T-cell (primary cell): ENCODE measurements at regions not wholly inside any gene's neighbourhood (a gene's known extent, or its start where the extent isn't known, plus 50 kb on each side); places are given as distances from the start of the nearest gene placed in this dataset.
"Not testable (repeated sequence)": the region's sequence is repeated elsewhere in the genome, so short reads cannot be mapped to it uniquely, and the experiment has no call there.

ENCODE experiments used
- ATAC-seq, 4 experiments: fragments of 200-7000 bp in 3 of 4; fragments of 150-1000 bp in 1 of 4; cut with Tn5 transposase; replicated peaks in 1 of 4; 1 replicate in 3 of 4; 2 replicates in 1 of 4; pipeline ENCODE4 v1.10.0; 2021; ENCODE audit warnings: moderate library complexity in 3 of 4, mild to moderate bottlenecking in 2 of 4, moderate number of reproducible peaks in 1 of 4
- CTCF ChIA-PET, 2 donors: fragments of 300-600 bp; sonication (Branson Sonifier 250); formaldehyde crosslinking; loops; one replicate each; lab custom pipeline; 2022; ENCODE audit warnings: antibody characterized with exemption in 2 of 2; lab: Charles Lee
- POLR2A ChIA-PET, 2 donors: fragments of 300-600 bp; sonication (Branson Sonifier 250); formaldehyde crosslinking; loops; one replicate each; lab custom pipeline; 2022; ENCODE audit warnings: antibody characterized with exemption in 2 of 2; lab: Charles Lee
- DNase-seq, 35 experiments: peaks; one replicate each; pipeline versions ENCODE4 v3.0.0 to v3.0.0-alpha.2; 2013 to 2023
- H3K27ac ChIP-seq: one replicate; pipeline ENCODE4 v1.5.1; 2013; ENCODE audit warnings: low read length
- H3K27me3 ChIP-seq, 2 experiments: replicated peaks in 1 of 2; 1 replicate in 1 of 2; 2 replicates in 1 of 2; pipeline versions ENCODE4 v1.6.1 to v1.7.0; 2013; ENCODE audit warnings: low read length in 1 of 2, mixed read lengths in 1 of 2; ENCODE audit not compliant: control insufficient read depth in 2 of 2, insufficient read depth in 2 of 2; ENCODE audit errors: extremely low read depth in 1 of 2
- H3K36me3 ChIP-seq, 2 donors: 1 replicate in 1 of 2; 2 replicates in 1 of 2; pipeline versions ENCODE4 v1.6.1 to v1.7.0; 2013; ENCODE audit warnings: low read length in 1 of 2; ENCODE audit not compliant: control insufficient read depth in 2 of 2, insufficient read depth in 1 of 2; ENCODE audit errors: extremely low read depth in 1 of 2
- H3K4me1 ChIP-seq, 2 experiments: 1 replicate in 1 of 2; 2 replicates in 1 of 2; pipeline versions ENCODE4 v1.6.1 to v1.7.0; 2013; ENCODE audit warnings: low read length in 2 of 2, mixed read lengths in 1 of 2; ENCODE audit not compliant: insufficient read depth in 2 of 2, control insufficient read depth in 1 of 2; ENCODE audit errors: extremely low read depth in 1 of 2
- H3K4me3 ChIP-seq, 2 donors: 1 replicate in 1 of 2; 2 replicates in 1 of 2; pipeline versions ENCODE4 v1.5.1 to v1.7.0; 2013; ENCODE audit warnings: mild to moderate bottlenecking in 2 of 2, low read length in 1 of 2, moderate library complexity in 1 of 2; ENCODE audit not compliant: control insufficient read depth in 1 of 2; ENCODE audit errors: extremely low read depth in 1 of 2
- H3K9me3 ChIP-seq: 2 replicates; pipeline ENCODE4 v1.7.0; 2013
- H3K27ac Mint-ChIP-seq, 2 donors: one replicate each; pipeline ENCODE4 v1.8.0; 2020 to 2021; ENCODE audit warnings: mild to moderate bottlenecking in 2 of 2, mixed read lengths in 2 of 2
- H3K27me3 Mint-ChIP-seq, 2 donors: one replicate each; pipeline ENCODE4 v1.8.0; 2021 to 2022; ENCODE audit warnings: mixed read lengths in 2 of 2
- H3K36me3 Mint-ChIP-seq: one replicate; pipeline ENCODE4 v1.8.0; 2021; ENCODE audit warnings: mixed read lengths
- H3K4me1 Mint-ChIP-seq, 3 donors: one replicate each; pipeline ENCODE4 v1.8.0; 2020 to 2022; ENCODE audit warnings: mixed read lengths in 3 of 3, mild to moderate bottlenecking in 1 of 3
- H3K4me3 Mint-ChIP-seq, 3 donors: one replicate each; pipeline ENCODE4 v1.8.0; 2020 to 2022; ENCODE audit warnings: mild to moderate bottlenecking in 3 of 3, mixed read lengths in 3 of 3, moderate library complexity in 3 of 3
- H3K9me3 Mint-ChIP-seq, 3 donors: one replicate each; pipeline ENCODE4 v1.8.0; 2020 to 2022; ENCODE audit warnings: mixed read lengths in 3 of 3
- WGBS: methylation state at CpG from one replicate; pipeline ENCODE4 v1.1.5; 2013; ENCODE audit warnings: missing lambda C conversion rate; ENCODE audit not compliant: insufficient coverage; 5-methylcytosine and 5-hydroxymethylcytosine counted together

DNA sequence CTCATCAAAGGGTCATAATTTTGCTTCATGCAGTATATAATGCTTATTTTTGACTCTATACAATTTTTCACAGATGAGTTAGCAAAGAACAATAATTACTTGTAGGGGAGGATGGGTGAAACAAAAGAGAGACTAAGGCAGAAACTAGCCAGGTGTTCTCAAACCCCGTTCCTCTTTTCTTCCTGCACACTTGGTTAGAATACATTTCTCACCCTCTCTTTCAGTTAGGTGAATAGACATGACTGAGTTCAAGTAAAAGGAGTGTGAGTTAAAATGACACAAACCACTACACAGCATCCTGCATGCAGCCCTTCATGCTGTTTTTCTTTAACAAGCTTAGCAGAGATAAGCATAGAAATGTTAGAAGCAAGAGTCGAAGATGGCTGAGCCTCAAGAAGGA is 922.2 kb downstream of the TBL1XR1 start:
- no peak for ATAC-seq
- WGBS: 20% methylated on average over 1 of the region's 2 CpGs

DNA sequence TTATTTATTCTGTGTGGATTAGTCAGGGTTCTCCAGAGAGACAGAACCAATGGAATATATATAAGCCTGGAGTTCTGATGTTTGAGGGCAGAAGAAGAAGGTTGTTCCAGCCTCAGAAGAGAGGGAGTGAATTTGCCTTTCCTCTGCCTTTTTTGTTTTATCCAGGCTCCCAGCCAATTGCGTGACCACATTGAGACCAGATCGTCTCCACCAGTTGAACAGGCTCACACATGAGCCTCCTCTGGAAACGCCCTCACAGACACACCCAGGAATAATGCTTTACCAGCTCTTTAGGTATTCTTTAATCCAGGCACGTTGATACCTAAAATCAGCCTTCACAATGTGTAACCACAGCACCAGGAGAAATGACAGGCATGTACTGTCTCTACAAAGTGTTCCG is 923.1 kb downstream of the TBL1XR1 start:
- H3K4me3 ChIP-seq: no peak overlapping the region
- Mint-ChIP-seq H3K4me3 (no peak overlapping the region), H3K9me3 (peaks cover 0 to 4% (median 3%) of the 10 kb centered on the region in 3 donors), H3K4me1 (no peaks in the 10 kb centered on the region), H3K36me3 (no peaks in the 10 kb centered on the region), H3K27me3 (no peaks in the 10 kb centered on the region), H3K27ac (no peak overlapping the region)
- H3K4me1 ChIP-seq: no peaks in the 10 kb centered on the region
- DNase-seq: no peak
- H3K36me3 ChIP-seq: no peaks in the 10 kb centered on the region
- 81% methylated on average over 5 of the region's 5 CpGs for WGBS
- H3K9me3 ChIP-seq: peaks cover 4% of the 10 kb centered on the region
- POLR2A ChIA-PET: no interaction called here
- no peak overlapping the region for H3K27ac ChIP-seq
- no peak for ATAC-seq
- CTCF ChIA-PET: no interaction called here
- H3K27me3 ChIP-seq: no peaks in the 10 kb centered on the region

More for the DNA sequence above, 922.2 kb downstream of the TBL1XR1 start:
- no peak overlapping the region for H3K4me3 ChIP-seq
- H3K27me3 ChIP-seq: no peaks in the 10 kb centered on the region
- H3K4me3 Mint-ChIP-seq: no peak overlapping the region
- H3K9me3 ChIP-seq: peaks cover 4% of the 10 kb centered on the region
- no peak for DNase-seq
- no peak overlapping the region for H3K27ac Mint-ChIP-seq
- H3K36me3 Mint-ChIP-seq: no peaks in the 10 kb centered on the region
- H3K36me3 ChIP-seq: no peaks in the 10 kb centered on the region
- CTCF ChIA-PET: no interaction called here
- no peaks in the 10 kb centered on the region for H3K27me3 Mint-ChIP-seq
- peaks cover 0 to 4% (median 3%) of the 10 kb centered on the region in 3 donors for H3K9me3 Mint-ChIP-seq
- H3K4me1 Mint-ChIP-seq: no peaks in the 10 kb centered on the region
- H3K27ac ChIP-seq: no peak overlapping the region
- POLR2A ChIA-PET: no interaction called here
- no peaks in the 10 kb centered on the region for H3K4me1 ChIP-seq

DNA sequence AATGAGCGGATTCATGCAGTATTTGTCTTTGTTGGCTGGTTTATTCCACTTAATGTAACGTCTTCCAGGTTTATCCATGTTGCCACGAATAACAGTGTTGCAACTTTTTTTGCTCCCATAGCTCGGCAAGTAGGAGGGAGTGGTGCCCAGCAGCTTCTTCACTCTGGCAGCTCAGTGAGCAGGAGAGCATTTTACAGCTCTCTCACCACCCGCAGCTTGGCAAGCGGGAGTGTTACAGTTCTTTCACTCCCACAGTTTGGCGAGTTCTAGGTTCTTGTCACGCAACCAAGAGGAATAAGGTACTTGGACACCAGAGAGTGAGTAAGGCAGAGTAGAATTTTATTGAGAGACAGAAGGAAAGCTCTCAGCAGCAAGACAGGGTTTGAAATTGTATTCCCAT is 935.2 kb downstream of the TBL1XR1 start:
- ATAC-seq: no peak

DNA sequence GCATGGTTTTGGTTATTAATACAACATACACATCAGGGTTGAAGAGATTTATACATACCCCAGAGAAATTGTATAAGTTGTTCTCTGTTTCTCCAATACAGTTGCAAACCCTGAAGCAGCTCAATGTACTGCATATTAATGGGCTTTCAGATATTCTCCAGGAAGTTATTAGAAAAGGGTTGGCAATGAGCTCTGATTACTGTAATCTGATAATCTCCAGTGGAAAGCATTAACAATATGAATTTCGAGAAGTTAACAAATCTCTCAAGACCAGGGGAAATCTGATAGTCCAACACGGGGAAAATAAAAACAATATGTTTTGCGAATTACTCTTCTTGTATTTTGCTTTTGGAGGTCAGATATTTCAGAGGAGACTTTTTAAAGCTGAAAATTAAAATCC is 950.1 kb downstream of the TBL1XR1 start:
- H3K4me3 Mint-ChIP-seq: no peak overlapping the region
- H3K27me3 ChIP-seq: no peaks in the 10 kb centered on the region
- H3K9me3 Mint-ChIP-seq: peaks cover 3 to 4% (median 4%) of the 10 kb centered on the region in 3 donors
- CTCF ChIA-PET: no interaction called here
- no peaks in the 10 kb centered on the region for H3K27me3 Mint-ChIP-seq
- H3K4me1 ChIP-seq: no peaks in the 10 kb centered on the region
- WGBS: no CpG with 5 or more reads among the region's 3 CpGs
- ATAC-seq (no peak), DNase-seq (no peak)
- no peaks in the 10 kb centered on the region for H3K36me3 Mint-ChIP-seq
- POLR2A ChIA-PET: no interaction called here
- peaks cover 3% of the 10 kb centered on the region for H3K9me3 ChIP-seq
- no peaks in the 10 kb centered on the region for H3K36me3 ChIP-seq
- no peak overlapping the region for H3K27ac ChIP-seq
- no peaks in the 10 kb centered on the region for H3K4me1 Mint-ChIP-seq
- no peak overlapping the region for H3K27ac Mint-ChIP-seq
- H3K4me3 ChIP-seq: no peak overlapping the region

More for the DNA sequence above, 935.2 kb downstream of the TBL1XR1 start:
- ChIA-PET CTCF (no interaction called here), POLR2A (no interaction called here)
- 100% methylated on average over 1 of the region's 8 CpGs for WGBS
- no peak overlapping the region for H3K27ac ChIP-seq
- no peak for DNase-seq
- no peaks in the 10 kb centered on the region for H3K36me3 ChIP-seq
- Mint-ChIP-seq H3K36me3 (no peaks in the 10 kb centered on the region), H3K4me3 (no peak overlapping the region), H3K9me3 (peaks cover 12 to 30% (median 17%) of the 10 kb centered on the region in 3 donors), H3K27ac (no peak overlapping the region), H3K4me1 (no peaks in the 10 kb centered on the region), H3K27me3 (no peaks in the 10 kb centered on the region)
- no peak overlapping the region for H3K4me3 ChIP-seq
- no peaks in the 10 kb centered on the region for H3K4me1 ChIP-seq
- peaks cover 2% of the 10 kb centered on the region for H3K9me3 ChIP-seq
- H3K27me3 ChIP-seq: no peaks in the 10 kb centered on the region

DNA sequence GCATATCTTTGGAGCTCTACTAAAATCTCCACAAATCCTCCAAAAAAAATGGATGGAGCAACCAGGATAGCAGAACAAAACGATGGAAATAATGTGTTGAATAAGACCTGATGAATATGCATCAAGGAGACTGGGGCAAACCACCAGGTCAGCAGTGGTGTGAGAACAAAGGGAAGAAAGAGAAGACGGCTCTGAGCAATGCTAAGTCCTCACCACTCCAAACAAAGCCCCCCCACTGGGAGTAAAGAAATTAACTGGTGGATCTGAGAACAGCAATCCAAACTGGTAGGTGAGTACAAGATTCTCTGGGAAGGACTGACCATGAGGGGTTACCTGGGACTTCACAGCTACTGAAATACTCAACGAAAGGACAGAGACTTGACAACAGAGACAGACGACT is 977.3 kb downstream of the TBL1XR1 start:
- no peaks in the 10 kb centered on the region for H3K27me3 Mint-ChIP-seq
- Histone ChIP-seq H3K4me3 (no peak overlapping the region), H3K9me3 (no peaks in the 10 kb centered on the region), H3K4me1 (no peaks in the 10 kb centered on the region), H3K27me3 (no peaks in the 10 kb centered on the region), H3K36me3 (no peaks in the 10 kb centered on the region), H3K27ac (no peak overlapping the region)
- H3K4me3 Mint-ChIP-seq: no peak overlapping the region
- DNase-seq: no peak
- H3K4me1 Mint-ChIP-seq: no peaks in the 10 kb centered on the region
- ChIA-PET CTCF (no interaction called here), POLR2A (no interaction called here)
- H3K36me3 Mint-ChIP-seq: no peaks in the 10 kb centered on the region
- 71% methylated on average over 1 of the region's 4 CpGs for WGBS
- peaks cover 0 to 14% (median 9%) of the 10 kb centered on the region in 3 donors for H3K9me3 Mint-ChIP-seq
- no peak overlapping the region for H3K27ac Mint-ChIP-seq
- no peak for ATAC-seq

DNA sequence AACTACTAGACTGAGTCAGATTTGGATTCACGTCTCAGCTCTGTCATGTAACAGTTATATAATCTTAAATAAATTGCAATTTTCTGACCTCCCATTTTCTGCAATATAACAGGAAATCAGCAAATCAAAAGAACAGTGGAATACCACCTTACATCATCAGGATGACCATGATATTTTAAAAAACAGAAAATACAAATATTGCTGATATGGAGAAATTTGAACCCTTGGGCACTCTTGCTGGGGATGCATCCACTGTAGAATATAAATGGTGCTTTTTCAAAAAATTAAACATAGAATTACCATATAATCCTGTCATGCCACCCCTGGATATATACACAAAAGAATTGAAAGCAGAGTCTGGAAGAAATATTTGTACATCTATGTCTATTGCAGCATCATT is 982.5 kb downstream of the TBL1XR1 start:
- H3K27me3 Mint-ChIP-seq: no peaks in the 10 kb centered on the region
- Histone ChIP-seq H3K4me3 (no peak overlapping the region), H3K27me3 (no peaks in the 10 kb centered on the region), H3K27ac (no peak overlapping the region), H3K9me3 (no peaks in the 10 kb centered on the region), H3K36me3 (no peaks in the 10 kb centered on the region), H3K4me1 (no peaks in the 10 kb centered on the region)
- H3K27ac Mint-ChIP-seq: no peak overlapping the region
- ChIA-PET POLR2A (no interaction called here), CTCF (no interaction called here)
- DNase-seq (no peak), ATAC-seq (no peak)
- no peaks in the 10 kb centered on the region for H3K36me3 Mint-ChIP-seq
- no peak overlapping the region for H3K4me3 Mint-ChIP-seq
- no peaks in the 10 kb centered on the region for H3K4me1 Mint-ChIP-seq
- peaks cover 3 to 12% (median 4%) of the 10 kb centered on the region in 3 donors for H3K9me3 Mint-ChIP-seq
- WGBS: no CpG with 5 or more reads among the region's 1 CpG

DNA sequence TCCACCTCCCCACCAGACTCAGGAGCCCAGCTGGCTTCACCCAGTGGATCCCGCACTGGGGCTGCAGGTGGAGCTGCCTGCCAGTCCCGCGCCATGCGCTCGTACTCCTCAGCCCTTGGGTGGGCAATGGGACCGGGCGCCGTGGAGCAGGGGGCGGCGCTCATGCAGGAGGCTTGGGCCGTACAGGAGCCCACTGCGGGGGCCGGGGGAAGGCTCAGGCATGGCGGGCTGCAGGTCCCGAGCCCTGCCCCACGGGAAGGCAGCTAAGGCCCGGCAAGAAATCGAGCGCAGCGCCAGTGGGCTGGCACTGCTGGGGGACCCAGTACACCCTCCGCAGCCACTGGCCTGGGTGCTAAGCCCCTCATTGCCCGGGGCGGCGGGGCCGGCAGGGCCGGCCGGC is 984.0 kb downstream of the TBL1XR1 start:
- ATAC-seq, H3K27me3 Mint-ChIP-seq, POLR2A ChIA-PET, H3K4me1 ChIP-seq, H3K4me1 Mint-ChIP-seq, H3K9me3 ChIP-seq, H3K36me3 Mint-ChIP-seq, CTCF ChIA-PET, H3K36me3 ChIP-seq, H3K27ac Mint-ChIP-seq, H3K4me3 ChIP-seq, H3K4me3 Mint-ChIP-seq, H3K27ac ChIP-seq, H3K27me3 ChIP-seq, H3K9me3 Mint-ChIP-seq: not testable (repeated sequence)
- WGBS: 100% methylated on average over 7 of the region's 27 CpGs
- DNase-seq: peak in 1 of 35 experiments; percentile 4
